ENCODE measurements at regions not wholly inside any gene's neighbourhood (a gene's known extent, or its start where the extent isn't known, plus 50 kb on each side); places are given as distances from the start of the nearest gene placed in this dataset.

DNA sequence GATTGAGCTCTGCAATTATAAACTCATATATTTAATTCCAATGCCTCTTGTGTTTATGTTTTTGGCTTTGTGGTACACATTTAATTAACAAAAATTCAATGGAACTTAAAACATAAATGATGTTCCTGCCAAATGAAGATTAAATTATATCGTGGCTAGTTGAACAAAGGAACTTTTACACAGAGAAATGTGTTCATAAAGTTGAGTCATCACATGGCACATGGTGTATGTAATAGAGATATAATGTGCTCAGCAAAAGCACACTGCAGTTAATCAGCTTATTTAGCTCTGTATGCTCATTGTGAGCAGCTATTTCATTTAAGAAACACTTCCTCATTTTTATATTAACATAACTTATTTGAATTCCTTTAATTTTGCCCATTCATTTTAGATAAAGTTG lies 1295.6 kb upstream of the CITED2 start:
- H3K27me3 ChIP-seq = no peaks in the 10 kb centered on the region
- TF ChIP-seq POLR2AphosphoS5 (IDR thresholded peaks at IDR 0.05) (no peak), POLR2A (IDR thresholded peaks at IDR 0.05) (no peak), EP300 (IDR thresholded peaks at IDR 0.05) (no peak)
- TF ChIP-seq, protein P1, sequence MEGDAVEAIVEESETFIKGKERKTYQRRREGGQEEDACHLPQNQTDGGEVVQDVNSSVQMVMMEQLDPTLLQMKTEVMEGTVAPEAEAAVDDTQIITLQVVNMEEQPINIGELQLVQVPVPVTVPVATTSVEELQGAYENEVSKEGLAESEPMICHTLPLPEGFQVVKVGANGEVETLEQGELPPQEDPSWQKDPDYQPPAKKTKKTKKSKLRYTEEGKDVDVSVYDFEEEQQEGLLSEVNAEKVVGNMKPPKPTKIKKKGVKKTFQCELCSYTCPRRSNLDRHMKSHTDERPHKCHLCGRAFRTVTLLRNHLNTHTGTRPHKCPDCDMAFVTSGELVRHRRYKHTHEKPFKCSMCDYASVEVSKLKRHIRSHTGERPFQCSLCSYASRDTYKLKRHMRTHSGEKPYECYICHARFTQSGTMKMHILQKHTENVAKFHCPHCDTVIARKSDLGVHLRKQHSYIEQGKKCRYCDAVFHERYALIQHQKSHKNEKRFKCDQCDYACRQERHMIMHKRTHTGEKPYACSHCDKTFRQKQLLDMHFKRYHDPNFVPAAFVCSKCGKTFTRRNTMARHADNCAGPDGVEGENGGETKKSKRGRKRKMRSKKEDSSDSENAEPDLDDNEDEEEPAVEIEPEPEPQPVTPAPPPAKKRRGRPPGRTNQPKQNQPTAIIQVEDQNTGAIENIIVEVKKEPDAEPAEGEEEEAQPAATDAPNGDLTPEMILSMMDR (IDR thresholded peaks at IDR 0.05) = no peak
- H3K36me3 ChIP-seq = no peaks in the 10 kb centered on the region
- 0 to 21% methylated on average over 1 of the region's 1 CpG for WGBS, 2 donors (ENCODE audit: low coverage in 1 of 2)
- no peak for ATAC-seq
- H3K4me3 ChIP-seq = no peak overlapping the region
- no peak overlapping the region for H3K27ac ChIP-seq
- no peaks in the 10 kb centered on the region for H3K4me1 ChIP-seq
- no peaks in the 10 kb centered on the region for H3K9me3 ChIP-seq

DNA sequence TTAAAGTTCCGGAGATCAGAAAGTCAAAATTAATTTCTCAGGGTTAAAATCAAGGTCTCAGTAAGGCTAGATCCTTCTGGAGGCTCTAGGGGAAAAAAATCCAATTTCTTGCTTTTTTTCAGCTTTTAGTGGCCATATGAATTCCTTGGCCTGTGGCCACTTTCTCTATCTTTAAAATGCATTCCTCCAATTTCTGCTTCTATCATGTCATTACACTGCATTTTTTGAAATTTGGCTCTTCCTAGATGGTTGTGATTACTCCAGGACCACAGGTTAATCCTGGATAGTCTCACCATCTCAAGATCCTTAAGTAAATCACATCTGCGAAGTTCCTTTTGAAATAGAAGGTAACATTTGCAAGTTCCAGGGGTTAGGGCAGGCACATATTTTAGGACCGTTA lies 1294.9 kb upstream of the CITED2 start:
- TF ChIP-seq POLR2A (IDR thresholded peaks at IDR 0.05) = no peak
- no peak for TF ChIP-seq POLR2AphosphoS5 (IDR thresholded peaks at IDR 0.05)
- no peak for TF ChIP-seq EP300 (IDR thresholded peaks at IDR 0.05)
- TF ChIP-seq, protein P1 (IDR thresholded peaks at IDR 0.05) = no peak
- H3K4me1 ChIP-seq = no peaks in the 10 kb centered on the region
- no peaks in the 10 kb centered on the region for H3K9me3 ChIP-seq
- H3K36me3 ChIP-seq = no peaks in the 10 kb centered on the region
- 88 to 93% methylated on average over 1 to 3 of the region's 3 CpGs for WGBS, 2 donors (ENCODE audit: low coverage in 1 of 2)
- no peak overlapping the region for H3K4me3 ChIP-seq
- no peak for ATAC-seq
- H3K27me3 ChIP-seq = no peaks in the 10 kb centered on the region
- no peak overlapping the region for H3K27ac ChIP-seq

DNA sequence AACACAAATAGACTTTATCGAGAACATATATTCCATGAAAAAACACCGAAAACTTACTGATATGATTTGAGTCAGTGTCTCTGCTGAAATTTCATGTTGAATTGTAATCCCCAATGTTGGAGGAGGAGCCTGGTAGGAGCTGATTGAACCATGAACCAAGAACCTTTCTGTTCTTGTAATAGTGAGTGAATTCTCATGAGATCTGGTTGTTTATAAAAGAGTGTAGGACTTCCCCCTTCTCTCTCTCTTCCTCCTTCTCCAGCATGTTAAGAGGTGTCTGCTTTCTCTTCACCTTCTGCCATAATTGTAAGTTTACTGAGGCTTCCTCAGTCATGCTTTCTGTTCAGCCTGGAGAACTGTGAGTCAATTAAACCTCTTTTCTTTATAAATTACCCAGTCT lies 1289.3 kb upstream of the CITED2 start:
- Histone ChIP-seq H3K36me3 (no peaks in the 10 kb centered on the region), H3K4me3 (no peak overlapping the region), H3K27me3 (no peaks in the 10 kb centered on the region), H3K9me3 (no peaks in the 10 kb centered on the region), H3K27ac (no peak overlapping the region), H3K4me1 (no peaks in the 10 kb centered on the region)
- ATAC-seq = no peak
- 100% methylated on average over 2 of the region's 2 CpGs for WGBS, 2 donors (ENCODE audit: low coverage in 1 of 2)
- TF ChIP-seq, protein P1 (IDR thresholded peaks at IDR 0.05) = no peak
- TF ChIP-seq POLR2A (IDR thresholded peaks at IDR 0.05) (no peak), EP300 (IDR thresholded peaks at IDR 0.05) (no peak), POLR2AphosphoS5 (IDR thresholded peaks at IDR 0.05) (no peak)

DNA sequence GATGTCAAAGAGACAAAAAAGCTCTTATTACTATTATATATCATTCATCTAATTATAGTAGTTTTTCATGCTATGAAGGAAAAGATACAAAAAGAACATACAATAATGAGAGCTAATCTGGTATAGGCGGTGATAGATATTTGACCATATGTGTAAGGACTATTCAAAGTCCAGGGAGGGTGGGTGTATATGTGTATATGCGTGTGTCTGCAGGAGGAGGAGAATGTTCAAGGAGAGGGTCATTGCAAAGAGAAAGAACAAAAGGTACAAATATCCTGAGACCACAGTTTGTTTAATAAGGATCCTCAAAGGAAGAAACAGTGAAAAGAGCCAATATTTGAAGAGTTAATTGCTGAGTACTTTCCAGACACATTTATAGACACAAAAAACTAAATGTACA lies 1288.6 kb upstream of the CITED2 start:
- 98% methylated on average over 2 of the region's 2 CpGs; no CpG with 5 or more reads in 1 of the 2 donors for WGBS, 2 donors (ENCODE audit: low coverage in 1 of 2)
- Histone ChIP-seq H3K9me3 (no peaks in the 10 kb centered on the region), H3K27me3 (no peaks in the 10 kb centered on the region), H3K27ac (no peak overlapping the region), H3K4me1 (no peaks in the 10 kb centered on the region), H3K36me3 (no peaks in the 10 kb centered on the region), H3K4me3 (no peak overlapping the region)
- TF ChIP-seq, protein P1 (IDR thresholded peaks at IDR 0.05) = no peak
- TF ChIP-seq POLR2A (IDR thresholded peaks at IDR 0.05) (no peak), POLR2AphosphoS5 (IDR thresholded peaks at IDR 0.05) (no peak), EP300 (IDR thresholded peaks at IDR 0.05) (no peak)
- no peak for ATAC-seq

DNA sequence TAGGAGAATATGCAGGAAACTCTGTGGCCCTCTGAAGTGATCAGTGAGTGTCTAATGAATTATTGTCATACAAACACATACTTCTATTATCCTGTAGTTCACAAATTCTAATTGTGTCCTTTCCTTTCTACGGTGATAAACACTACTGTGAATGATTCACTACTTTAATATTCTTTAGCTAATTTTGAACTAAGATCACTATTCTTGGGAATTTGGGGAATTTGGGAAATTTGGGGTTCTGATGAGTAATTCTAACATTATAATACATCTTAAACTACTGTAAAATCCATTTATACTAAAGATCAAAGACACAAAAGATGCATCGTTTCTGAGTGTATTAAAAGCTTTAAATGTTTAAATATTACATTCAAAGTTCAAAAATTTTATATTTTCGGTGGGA lies 1287.2 kb upstream of the CITED2 start:
- ATAC-seq = no peak
- TF ChIP-seq POLR2AphosphoS5 (IDR thresholded peaks at IDR 0.05) (no peak), POLR2A (IDR thresholded peaks at IDR 0.05) (no peak), EP300 (IDR thresholded peaks at IDR 0.05) (no peak)
- TF ChIP-seq, protein P1 (IDR thresholded peaks at IDR 0.05) = no peak
- Histone ChIP-seq H3K4me1 (no peaks in the 10 kb centered on the region), H3K36me3 (no peaks in the 10 kb centered on the region), H3K9me3 (no peaks in the 10 kb centered on the region), H3K4me3 (no peak overlapping the region), H3K27me3 (no peaks in the 10 kb centered on the region), H3K27ac (no peak overlapping the region)
- WGBS, 2 donors (ENCODE audit: low coverage in 1 of 2) = 74 to 86% methylated on average over 3 of the region's 3 CpGs
